Body of pancreas (tissue), 4 donors: ENCODE measurements at regions not wholly inside any gene's neighbourhood (a gene's known extent, or its start where the extent isn't known, plus 50 kb on each side); places are given as distances from the start of the nearest gene placed in this dataset.

Source experiments
- ATAC-seq: fragments of 150-250 bp; one replicate; pipeline ENCODE4 v1.9.1; 2016
- DNase-seq, 4 donors: peaks; one replicate each; pipeline ENCODE4 v3.0.0-alpha.2; 2019
- H3K27ac ChIP-seq, 4 donors: fragments of 200-600 bp; sonication (generic); 1 replicate in 3 of 4; 2 replicates in 1 of 4; pipeline versions ENCODE4 v1.5.1 to v1.6.1; 2016 to 2019; ENCODE audit warnings: mild to moderate bottlenecking in 1 of 4, mixed read lengths in 1 of 4, moderate library complexity in 1 of 4
- H3K27me3 ChIP-seq, 2 donors: fragments of 200-600 bp; sonication (generic); one replicate each; pipeline ENCODE4 v1.6.0; 2016; ENCODE audit warnings: mild to moderate bottlenecking in 1 of 2
- H3K36me3 ChIP-seq, 2 donors: fragments of 200-600 bp; sonication (generic); replicated peaks in 1 of 2; 2 replicates each; pipeline ENCODE4 v1.5.1; 2016; ENCODE audit warnings: low read depth in 2 of 2; ENCODE audit not compliant: insufficient read depth in 1 of 2
- H3K4me1 ChIP-seq: fragments of 200-600 bp; sonication (generic); one replicate; pipeline ENCODE4 v1.6.0; 2016
- H3K4me3 ChIP-seq, 2 donors: fragments of 200-600 bp; sonication (generic); 1 replicate in 1 of 2; 2 replicates in 1 of 2; pipeline ENCODE4 v1.5.1; 2016 to 2019
- H3K9me3 ChIP-seq, 3 donors: fragments of 200-600 bp; sonication (generic); 1 replicate in 2 of 3; 2 replicates in 1 of 3; pipeline ENCODE4 v1.5.1; 2016
- CTCF ChIP-seq, 7 experiments: fragments of 450-650 bp in 4 of 7; fragments of 200-600 bp in 3 of 7; sonication (generic) in 3 of 7; IDR thresholded peaks; one replicate each; pipeline ENCODE4 v1.5.1; 2016 to 2019; ENCODE audit warnings: antibody characterized with exemption in 7 of 7
- POLR2A ChIP-seq, 3 donors: fragments of 450-650 bp; IDR thresholded peaks; one replicate each; pipeline ENCODE4 v1.6.1; 2016; ENCODE audit warnings: antibody characterized with exemption in 3 of 3, mild to moderate bottlenecking in 2 of 3
- WGBS, 2 donors: methylation state at CpG; one replicate each; pipeline ENCODE4 v1.1.5; 2017; 5-methylcytosine and 5-hydroxymethylcytosine counted together
- intact Hi-C: fragments of 100-400 bp; cut with DNase I; formaldehyde crosslinking; loops from one replicate; pipeline ENCODE4 v1.15.1; 2023

DNA sequence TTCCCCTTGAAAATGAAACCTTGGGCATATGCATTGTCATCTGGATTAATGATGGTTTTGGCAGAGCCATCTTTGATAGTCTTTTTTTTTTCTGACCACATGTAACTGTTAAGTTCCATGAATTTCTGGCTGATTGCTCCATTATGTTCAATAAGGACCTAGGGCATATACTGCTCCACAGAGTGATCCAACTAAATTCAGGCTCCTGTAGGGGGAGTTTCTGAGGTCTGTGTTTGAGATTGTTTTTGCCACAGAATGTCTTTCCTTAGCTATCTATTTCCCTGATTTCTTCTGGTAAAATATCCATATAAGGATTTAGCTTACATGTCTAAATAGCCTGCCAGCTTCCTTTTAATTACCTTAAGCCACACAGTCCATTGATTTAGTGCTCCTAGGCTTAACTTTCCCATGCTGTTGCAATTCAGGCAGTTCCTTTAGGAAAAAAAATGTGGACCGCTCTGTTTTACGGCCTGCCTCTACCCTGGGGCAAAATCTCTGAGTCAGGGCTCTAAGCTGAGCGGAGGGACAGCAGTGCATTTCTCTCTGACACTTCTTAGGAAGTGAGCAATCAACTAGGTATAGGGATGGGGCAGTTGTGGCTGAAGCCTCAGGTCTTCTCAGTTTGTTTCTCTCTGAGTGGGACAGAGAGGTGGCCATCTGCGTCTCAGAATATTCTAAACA, 796.2 kb downstream of the NR2F2 start:
- Histone ChIP-seq H3K27ac (no peak overlapping the region), H3K9me3 (no peaks in the 10 kb centered on the region), H3K27me3 (no peaks in the 10 kb centered on the region), H3K36me3 (no peaks in the 10 kb centered on the region), H3K4me1 (no peaks in the 10 kb centered on the region), H3K4me3 (no peak overlapping the region)
- DNase-seq (no peak), ATAC-seq (no peak)
- TF ChIP-seq CTCF (IDR thresholded peaks at IDR 0.05), result no peak
- no peak for TF ChIP-seq POLR2A (IDR thresholded peaks at IDR 0.05)
- 49 to 51% methylated on average over 4 of the region's 4 CpGs for WGBS, 2 donors
- intact Hi-C loops, result no loop called here

- WGBS, 2 donors, result 33 to 42% methylated on average over 4 of the region's 4 CpGs
Observed at GRCh38 chr15:97129674-97130073, 799.2 kb downstream of the NR2F2 start.

DNA sequence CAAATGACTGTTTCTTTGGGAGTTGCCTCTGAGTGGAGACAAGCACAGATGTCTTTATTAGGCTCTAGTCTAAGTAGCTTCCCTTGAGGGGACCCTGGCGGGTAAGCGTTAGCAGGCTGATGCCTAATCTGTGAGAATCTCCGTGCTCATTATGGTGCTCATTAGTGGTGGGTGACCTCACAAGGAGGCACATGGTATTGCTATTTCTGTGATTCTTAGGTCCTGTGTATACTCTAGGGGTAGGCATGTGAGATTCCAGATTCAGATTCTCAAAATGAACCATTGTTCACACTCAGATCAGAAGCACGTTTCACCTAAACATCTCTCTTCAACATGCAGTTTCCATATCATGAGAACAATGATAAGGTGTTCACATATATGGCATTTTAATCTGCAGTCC, 809.7 kb downstream of the NR2F2 start:
- ATAC-seq (no peak), DNase-seq (no peak)
- WGBS, 2 donors, result 52 to 57% methylated on average over 4 of the region's 4 CpGs
- Histone ChIP-seq H3K9me3 (no peaks in the 10 kb centered on the region), H3K4me3 (no peak overlapping the region), H3K36me3 (no peaks in the 10 kb centered on the region), H3K4me1 (no peaks in the 10 kb centered on the region), H3K27me3 (no peaks in the 10 kb centered on the region), H3K27ac (no peak overlapping the region)
- no peak for TF ChIP-seq POLR2A (IDR thresholded peaks at IDR 0.05)
- TF ChIP-seq CTCF (IDR thresholded peaks at IDR 0.05), result no peak
- intact Hi-C loops, result no loop called here

More at GRCh38 chr15:97129674-97130073, 799.2 kb downstream of the NR2F2 start:
- H3K9me3 ChIP-seq, result no peaks in the 10 kb centered on the region
- no peaks in the 10 kb centered on the region for H3K36me3 ChIP-seq
- intact Hi-C loops, result no loop called here
- H3K27me3 ChIP-seq, result no peaks in the 10 kb centered on the region
- no peak for DNase-seq
- no peak overlapping the region for H3K27ac ChIP-seq
- ATAC-seq, result no peak
- H3K4me3 ChIP-seq, result no peak overlapping the region
- TF ChIP-seq POLR2A (IDR thresholded peaks at IDR 0.05) (no peak), CTCF (IDR thresholded peaks at IDR 0.05) (no peak)
- H3K4me1 ChIP-seq, result no peaks in the 10 kb centered on the region

GRCh38 chr15:97141360-97141759, 810.9 kb downstream of the NR2F2 start:
- no peak for DNase-seq
- Histone ChIP-seq H3K4me1 (no peaks in the 10 kb centered on the region), H3K27ac (no peak overlapping the region), H3K9me3 (no peaks in the 10 kb centered on the region), H3K36me3 (no peaks in the 10 kb centered on the region), H3K4me3 (no peak overlapping the region), H3K27me3 (no peaks in the 10 kb centered on the region)
- no peak for TF ChIP-seq POLR2A (IDR thresholded peaks at IDR 0.05)
- no peak for TF ChIP-seq CTCF (IDR thresholded peaks at IDR 0.05)
- intact Hi-C loops, result no loop called here
- WGBS, 2 donors, result 58 to 73% methylated on average over 1 of the region's 1 CpG
- no peak for ATAC-seq

DNA sequence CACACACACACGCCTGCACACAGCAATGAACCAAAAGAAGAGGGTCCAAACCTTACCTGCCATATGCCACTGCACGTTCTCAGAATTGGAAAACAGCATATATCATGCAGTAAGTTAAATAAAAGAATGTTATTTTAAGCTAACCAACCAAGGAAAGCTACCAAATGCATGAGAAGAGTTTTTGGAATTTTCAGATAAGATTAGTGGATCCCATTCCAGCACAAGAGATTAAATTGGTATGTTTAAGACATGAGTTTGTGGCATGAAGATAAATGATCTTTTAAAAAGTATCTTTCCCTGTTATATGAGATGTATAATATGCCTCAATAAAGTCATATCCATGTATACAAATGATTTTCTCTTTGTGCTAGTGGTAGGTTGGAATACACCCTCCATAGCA, 811.4 kb downstream of the NR2F2 start:
- 34% methylated on average over 2 of the region's 2 CpGs for WGBS, 2 donors
- ATAC-seq, result no peak

More for the DNA sequence above, 811.4 kb downstream of the NR2F2 start:
- Histone ChIP-seq H3K4me1 (no peaks in the 10 kb centered on the region), H3K4me3 (no peak overlapping the region), H3K27ac (no peak overlapping the region), H3K27me3 (no peaks in the 10 kb centered on the region), H3K36me3 (no peaks in the 10 kb centered on the region), H3K9me3 (no peaks in the 10 kb centered on the region)
- no peak for TF ChIP-seq POLR2A (IDR thresholded peaks at IDR 0.05)
- no peak for TF ChIP-seq CTCF (IDR thresholded peaks at IDR 0.05)
- intact Hi-C loops, result no loop called here
- DNase-seq, result no peak
